ENCODE measurements at regions not wholly inside any gene's neighbourhood (a gene's known extent, or its start where the extent isn't known, plus 50 kb on each side); places are given as distances from the start of the nearest gene placed in this dataset.

GRCh38 chr4:160414496-160414895 lies 1311.6 kb downstream of the RAPGEF2 start:
- H4K20me1 ChIP-seq (ENCODE audit: insufficient read depth, low read length), result no peaks in the 10 kb centered on the region
- no peak for FAIRE-seq
- no peak overlapping the region for H3K4me2 ChIP-seq (ENCODE audit: low read length)
- no peak for DNase-seq (ENCODE audit: low read depth)
- no peak overlapping the region for H3K27ac Mint-ChIP-seq (ENCODE audit: unreplicated experiment)
- H3K4me1 ChIP-seq (ENCODE audit: insufficient read depth, low read length), result no peaks in the 10 kb centered on the region
- no peaks in the 10 kb centered on the region for H3K27me3 ChIP-seq (ENCODE audit: insufficient read depth, low read length)
- H3K4me3 Mint-ChIP-seq (ENCODE audit: unreplicated experiment), result no peak overlapping the region
- no peaks in the 10 kb centered on the region for H3K27me3 Mint-ChIP-seq (ENCODE audit: low read depth, unreplicated experiment)
- no peak overlapping the region for H3K9ac ChIP-seq (ENCODE audit: low read length)
- no peaks in the 10 kb centered on the region for H3K79me2 ChIP-seq (ENCODE audit: insufficient read depth, low read length)
- H3K9me3 Mint-ChIP-seq (ENCODE audit: unreplicated experiment), result no peaks in the 10 kb centered on the region
- H3K36me3 ChIP-seq (ENCODE audit: insufficient read depth, low read length), result no peaks in the 10 kb centered on the region
- H3K4me1 Mint-ChIP-seq (ENCODE audit: low read depth, unreplicated experiment), result no peaks in the 10 kb centered on the region
- H3K4me3 ChIP-seq (ENCODE audit: insufficient read depth, low read depth, low read length), result no peak overlapping the region
- no peak for TF ChIP-seq EZH2 (IDR thresholded peaks at IDR 0.05; ENCODE audit: insufficient read depth, low read length)
- no peak for TF ChIP-seq CTCF (IDR thresholded peaks at IDR 0.05; ENCODE audit: insufficient read depth, low read depth, low read length)
- no peak overlapping the region for H3K27ac ChIP-seq (ENCODE audit: low read depth, low read length)
- H2AFZ ChIP-seq (ENCODE audit: low read depth, low read length), result no peak overlapping the region
- H3K36me3 Mint-ChIP-seq (ENCODE audit: low read depth, unreplicated experiment), result no peaks in the 10 kb centered on the region
- H3K9me3 ChIP-seq (ENCODE audit: insufficient read depth, low read depth, low read length), result no peaks in the 10 kb centered on the region

- Histone ChIP-seq H3K4me1 (ENCODE audit: insufficient read depth, low read length) (no peaks in the 10 kb centered on the region), H3K4me2 (ENCODE audit: low read length) (peak overlapping the region; percentile 49), H3K27me3 (ENCODE audit: insufficient read depth, low read length) (no peaks in the 10 kb centered on the region), H3K27ac (ENCODE audit: low read depth, low read length) (peak overlapping the region; percentile 36), H3K9ac (ENCODE audit: low read length) (no peak overlapping the region), H3K9me3 (ENCODE audit: insufficient read depth, low read depth, low read length) (no peaks in the 10 kb centered on the region), H2AFZ (ENCODE audit: low read depth, low read length) (peak overlapping the region; percentile 38), H3K79me2 (ENCODE audit: insufficient read depth, low read length) (no peaks in the 10 kb centered on the region), H3K36me3 (ENCODE audit: insufficient read depth, low read length) (no peaks in the 10 kb centered on the region), H3K4me3 (ENCODE audit: insufficient read depth, low read depth, low read length) (peak overlapping the region; percentile 2), H4K20me1 (ENCODE audit: insufficient read depth, low read length) (no peaks in the 10 kb centered on the region)
- peak; percentile 15 for DNase-seq (ENCODE audit: low read depth)
- peaks cover 2% of the 10 kb centered on the region for H3K4me1 Mint-ChIP-seq (ENCODE audit: low read depth, unreplicated experiment)
- H3K36me3 Mint-ChIP-seq (ENCODE audit: low read depth, unreplicated experiment), result no peaks in the 10 kb centered on the region
- H3K27me3 Mint-ChIP-seq (ENCODE audit: low read depth, unreplicated experiment), result no peaks in the 10 kb centered on the region
- TF ChIP-seq EZH2 (IDR thresholded peaks at IDR 0.05; ENCODE audit: insufficient read depth, low read length) (no peak), CTCF (IDR thresholded peaks at IDR 0.05; ENCODE audit: insufficient read depth, low read depth, low read length) (no peak)
- no peak for FAIRE-seq
- H3K4me3 Mint-ChIP-seq (ENCODE audit: unreplicated experiment), result no peak overlapping the region
- H3K9me3 Mint-ChIP-seq (ENCODE audit: unreplicated experiment), result peaks cover 2% of the 10 kb centered on the region
- no peak overlapping the region for H3K27ac Mint-ChIP-seq (ENCODE audit: unreplicated experiment)
Observed at GRCh38 chr4:160423879-160424451, 1321.1 kb downstream of the RAPGEF2 start.

GRCh38 chr4:160426233-160426632 lies 1323.4 kb downstream of the RAPGEF2 start:
- Histone ChIP-seq H3K27me3 (ENCODE audit: insufficient read depth, low read length) (no peaks in the 10 kb centered on the region), H3K36me3 (ENCODE audit: insufficient read depth, low read length) (no peaks in the 10 kb centered on the region), H3K79me2 (ENCODE audit: insufficient read depth, low read length) (no peaks in the 10 kb centered on the region), H3K4me1 (ENCODE audit: insufficient read depth, low read length) (no peaks in the 10 kb centered on the region), H3K9me3 (ENCODE audit: insufficient read depth, low read depth, low read length) (no peaks in the 10 kb centered on the region), H3K9ac (ENCODE audit: low read length) (no peak overlapping the region), H2AFZ (ENCODE audit: low read depth, low read length) (no peak overlapping the region), H3K4me3 (ENCODE audit: insufficient read depth, low read depth, low read length) (no peak overlapping the region), H3K27ac (ENCODE audit: low read depth, low read length) (no peak overlapping the region), H3K4me2 (ENCODE audit: low read length) (no peak overlapping the region), H4K20me1 (ENCODE audit: insufficient read depth, low read length) (no peaks in the 10 kb centered on the region)
- no peak overlapping the region for H3K4me3 Mint-ChIP-seq (ENCODE audit: unreplicated experiment)
- peaks cover 2% of the 10 kb centered on the region for H3K4me1 Mint-ChIP-seq (ENCODE audit: low read depth, unreplicated experiment)
- H3K36me3 Mint-ChIP-seq (ENCODE audit: low read depth, unreplicated experiment), result peaks cover 2% of the 10 kb centered on the region
- DNase-seq (ENCODE audit: low read depth) (no peak), FAIRE-seq (no peak)
- H3K9me3 Mint-ChIP-seq (ENCODE audit: unreplicated experiment), result peaks cover 5% of the 10 kb centered on the region
- no peak for TF ChIP-seq CTCF (IDR thresholded peaks at IDR 0.05; ENCODE audit: insufficient read depth, low read depth, low read length)
- TF ChIP-seq EZH2 (IDR thresholded peaks at IDR 0.05; ENCODE audit: insufficient read depth, low read length), result no peak
- no peaks in the 10 kb centered on the region for H3K27me3 Mint-ChIP-seq (ENCODE audit: low read depth, unreplicated experiment)
- no peak overlapping the region for H3K27ac Mint-ChIP-seq (ENCODE audit: unreplicated experiment)
